Stomach (tissue), 4 donors: ENCODE measurements at regions not wholly inside any gene's neighbourhood (a gene's known extent, or its start where the extent isn't known, plus 50 kb on each side); places are given as distances from the start of the nearest gene placed in this dataset.

Source experiments
- POLR2A ChIP-seq, 4 donors: fragments of 450-650 bp; IDR thresholded peaks; one replicate each; pipeline ENCODE4 v1.6.1; 2016; ENCODE audit warnings: antibody characterized with exemption in 4 of 4, control low read depth in 2 of 4, mild to moderate bottlenecking in 1 of 4, moderate library complexity in 1 of 4
- TF ChIP-seq, protein P1 (sequence below), 7 experiments: fragments of 450-650 bp in 4 of 7; fragments of 200-600 bp in 3 of 7; sonication (generic) in 3 of 7; IDR thresholded peaks; one replicate each; pipeline ENCODE4 v1.5.1; 2016 to 2019; ENCODE audit warnings: antibody characterized with exemption in 7 of 7, control low read depth in 2 of 7, mild to moderate bottlenecking in 1 of 7

DNA sequence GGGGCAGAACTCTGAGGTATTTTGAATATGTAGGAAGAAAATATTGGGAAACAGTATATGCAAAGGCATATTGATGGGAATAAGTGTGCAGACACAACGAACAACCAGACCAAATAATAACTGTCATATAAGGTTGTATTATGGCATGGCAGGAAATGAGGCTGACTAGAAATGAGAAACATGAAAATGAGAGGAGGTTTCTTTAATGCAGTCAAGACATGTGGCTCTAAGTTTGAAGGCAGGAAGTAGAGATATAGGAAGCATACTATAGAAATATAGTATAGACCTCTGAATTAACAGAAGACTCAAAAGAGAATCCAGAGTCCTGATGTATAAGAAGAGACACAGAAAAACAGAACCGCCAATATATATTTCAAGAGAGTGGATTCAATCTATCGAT lies 459.7 kb upstream of the PTCHD4 start:
- TF ChIP-seq, protein P1, sequence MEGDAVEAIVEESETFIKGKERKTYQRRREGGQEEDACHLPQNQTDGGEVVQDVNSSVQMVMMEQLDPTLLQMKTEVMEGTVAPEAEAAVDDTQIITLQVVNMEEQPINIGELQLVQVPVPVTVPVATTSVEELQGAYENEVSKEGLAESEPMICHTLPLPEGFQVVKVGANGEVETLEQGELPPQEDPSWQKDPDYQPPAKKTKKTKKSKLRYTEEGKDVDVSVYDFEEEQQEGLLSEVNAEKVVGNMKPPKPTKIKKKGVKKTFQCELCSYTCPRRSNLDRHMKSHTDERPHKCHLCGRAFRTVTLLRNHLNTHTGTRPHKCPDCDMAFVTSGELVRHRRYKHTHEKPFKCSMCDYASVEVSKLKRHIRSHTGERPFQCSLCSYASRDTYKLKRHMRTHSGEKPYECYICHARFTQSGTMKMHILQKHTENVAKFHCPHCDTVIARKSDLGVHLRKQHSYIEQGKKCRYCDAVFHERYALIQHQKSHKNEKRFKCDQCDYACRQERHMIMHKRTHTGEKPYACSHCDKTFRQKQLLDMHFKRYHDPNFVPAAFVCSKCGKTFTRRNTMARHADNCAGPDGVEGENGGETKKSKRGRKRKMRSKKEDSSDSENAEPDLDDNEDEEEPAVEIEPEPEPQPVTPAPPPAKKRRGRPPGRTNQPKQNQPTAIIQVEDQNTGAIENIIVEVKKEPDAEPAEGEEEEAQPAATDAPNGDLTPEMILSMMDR (IDR thresholded peaks at IDR 0.05), result no peak
- no peak for TF ChIP-seq POLR2A (IDR thresholded peaks at IDR 0.05)
